HUES6 (cell line): ENCODE measurements at regions not wholly inside any gene's neighbourhood (a gene's known extent, or its start where the extent isn't known, plus 50 kb on each side); places are given as distances from the start of the nearest gene placed in this dataset.

Source experiments
- H3K27ac ChIP-seq: 2 replicates; pipeline ENCODE4 v1.7.0; 2013; ENCODE audit warnings: low read depth, mild to moderate bottlenecking, low read length, inconsistent platforms
- H3K27me3 ChIP-seq: 2 replicates; pipeline ENCODE4 v1.6.1; 2013; ENCODE audit warnings: low read length; ENCODE audit not compliant: control insufficient read depth, insufficient read depth
- H3K36me3 ChIP-seq: 2 replicates; pipeline ENCODE4 v1.6.1; 2013; ENCODE audit warnings: low read length; ENCODE audit not compliant: control insufficient read depth, insufficient read depth
- H3K4me1 ChIP-seq: 2 replicates; pipeline ENCODE4 v1.6.1; 2013; ENCODE audit warnings: low read length; ENCODE audit not compliant: control insufficient read depth, insufficient read depth
- H3K4me3 ChIP-seq: 2 replicates; pipeline ENCODE4 v1.5.1; 2013; ENCODE audit warnings: low read depth, low read length
- H3K9ac ChIP-seq: one replicate; pipeline ENCODE4 v1.6.1; 2013; ENCODE audit warnings: mild to moderate bottlenecking, low read length
- H3K9me3 ChIP-seq: 2 replicates; pipeline ENCODE4 v1.6.1; 2013; ENCODE audit warnings: low read depth, low read length; ENCODE audit not compliant: control insufficient read depth, insufficient read depth

DNA sequence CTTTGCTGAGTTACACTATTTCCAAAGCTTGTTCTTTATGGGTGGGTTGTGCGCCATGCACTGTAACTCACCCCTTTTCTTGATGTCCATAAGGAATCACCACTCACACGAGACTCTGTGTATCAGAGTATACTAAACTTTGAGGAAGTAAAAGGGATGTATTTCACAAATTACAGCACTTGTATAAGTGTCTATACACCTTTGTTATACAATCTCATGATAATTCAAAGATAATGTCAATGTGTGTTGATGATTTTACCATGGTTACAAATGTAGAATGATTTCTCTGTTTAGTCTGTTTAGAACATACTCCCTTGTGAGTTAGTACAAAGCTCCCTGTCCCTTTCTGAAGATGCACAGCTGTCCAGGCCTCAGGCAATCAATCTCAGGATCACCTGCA is 922.2 kb upstream of the MAP3K7 start:
- no peak overlapping the region for H3K9ac ChIP-seq
- H3K4me3 ChIP-seq, result no peak overlapping the region
- no peaks in the 10 kb centered on the region for H3K4me1 ChIP-seq
- H3K9me3 ChIP-seq, result peaks cover 8% of the 10 kb centered on the region; the same call in 1 of the 2 replicates
- H3K36me3 ChIP-seq, result no peaks in the 10 kb centered on the region
- no peak overlapping the region for H3K27ac ChIP-seq
- H3K27me3 ChIP-seq, result no peaks in the 10 kb centered on the region

DNA sequence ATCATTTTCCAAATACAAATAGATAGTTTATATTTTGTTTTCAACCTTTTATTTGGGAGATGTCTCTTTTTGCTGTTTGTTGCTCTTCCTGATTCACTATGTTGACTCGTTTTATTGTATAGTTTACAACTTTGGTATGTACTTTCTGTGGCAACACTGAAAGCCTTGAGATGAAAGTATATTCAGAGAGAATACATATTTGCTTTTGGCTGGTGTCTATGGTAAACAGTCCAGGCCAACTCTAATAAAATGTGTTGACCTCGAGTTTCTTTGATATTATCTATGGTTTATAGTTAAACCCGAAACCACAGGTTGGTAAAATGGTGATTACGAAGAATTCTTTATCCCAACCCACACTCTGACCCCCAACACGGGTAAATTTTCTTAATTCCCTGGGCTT is 919.6 kb upstream of the MAP3K7 start:
- Histone ChIP-seq H3K9me3 (peaks cover 8% of the 10 kb centered on the region; the same call in 1 of the 2 replicates), H3K4me1 (no peaks in the 10 kb centered on the region), H3K36me3 (no peaks in the 10 kb centered on the region), H3K27me3 (no peaks in the 10 kb centered on the region), H3K27ac (no peak overlapping the region), H3K4me3 (no peak overlapping the region), H3K9ac (no peak overlapping the region)

DNA sequence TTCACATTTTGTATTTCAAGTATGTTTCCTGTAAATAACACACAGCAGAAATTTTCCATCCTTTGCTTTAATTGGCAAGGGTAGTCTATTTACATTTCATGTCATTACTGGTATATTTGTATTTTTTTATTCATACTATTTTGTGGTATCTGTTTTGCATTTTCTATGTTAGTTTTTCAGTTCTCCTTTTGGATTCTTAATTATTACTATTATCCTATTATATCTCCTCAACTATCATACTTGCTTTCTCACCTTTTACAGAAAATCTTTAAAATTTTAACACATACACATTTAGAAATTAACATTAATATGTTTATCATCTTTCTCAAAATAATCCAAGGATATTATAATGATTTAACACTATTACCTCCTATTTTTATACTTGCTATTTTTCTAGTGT is 918.3 kb upstream of the MAP3K7 start:
- Histone ChIP-seq H3K27ac (no peak overlapping the region), H3K36me3 (no peaks in the 10 kb centered on the region), H3K4me1 (no peaks in the 10 kb centered on the region), H3K27me3 (no peaks in the 10 kb centered on the region), H3K9me3 (peaks cover 8% of the 10 kb centered on the region; the same call in 1 of the 2 replicates), H3K4me3 (no peak overlapping the region), H3K9ac (no peak overlapping the region)

DNA sequence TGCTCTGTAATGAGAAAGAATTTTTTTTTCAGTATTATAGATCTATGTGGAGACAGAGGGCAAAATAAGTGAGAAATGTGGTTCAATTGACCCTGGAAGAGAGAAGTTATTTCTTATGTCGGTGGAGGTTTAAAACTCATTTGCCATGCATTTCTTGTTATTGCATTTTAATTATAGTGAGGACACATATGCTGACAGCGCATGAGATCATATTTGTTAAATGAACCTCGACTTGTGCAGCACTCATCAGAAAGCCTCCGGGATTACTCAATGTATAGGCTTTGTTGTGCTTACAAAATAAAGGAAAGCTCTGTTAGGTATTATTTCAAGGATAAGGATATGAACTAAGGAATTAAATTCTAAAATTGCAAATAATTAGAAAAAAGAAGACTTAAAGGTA is 915.1 kb upstream of the MAP3K7 start:
- Histone ChIP-seq H3K4me1 (no peaks in the 10 kb centered on the region), H3K36me3 (no peaks in the 10 kb centered on the region), H3K27ac (no peak overlapping the region), H3K9ac (no peak overlapping the region), H3K27me3 (no peaks in the 10 kb centered on the region), H3K9me3 (no peaks in the 10 kb centered on the region), H3K4me3 (no peak overlapping the region)

DNA sequence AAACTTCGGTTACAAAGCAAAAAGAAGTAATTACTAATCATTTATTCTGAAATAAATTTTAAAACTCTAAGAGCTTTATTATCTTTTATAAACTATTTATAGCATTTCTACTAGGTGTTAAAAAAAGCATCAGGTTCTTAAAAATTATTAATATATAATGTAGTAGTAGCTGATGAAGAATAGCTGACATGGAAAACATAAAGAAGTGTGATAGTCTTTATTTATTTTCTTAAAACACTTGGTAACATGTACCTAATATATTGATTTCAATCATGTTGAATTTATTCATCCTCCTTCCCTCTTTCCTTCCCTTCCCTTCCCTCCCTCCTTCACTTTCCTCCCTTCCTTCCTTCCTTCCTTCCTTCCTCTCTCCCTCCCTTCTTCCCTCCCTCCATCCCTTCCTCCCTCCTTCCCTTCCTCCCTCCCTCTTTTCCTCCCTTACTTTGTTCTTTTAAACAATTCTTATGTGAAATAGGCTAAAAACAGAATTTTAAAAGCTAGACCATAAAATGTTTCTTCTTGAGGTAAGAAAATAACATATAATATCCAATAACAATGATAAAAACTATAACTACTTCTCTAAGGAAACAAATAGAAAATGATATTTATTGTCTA is 913.9 kb upstream of the MAP3K7 start:
- H3K36me3 ChIP-seq, result no peaks in the 10 kb centered on the region
- H3K27ac ChIP-seq, result no peak overlapping the region
- H3K4me3 ChIP-seq, result no peak overlapping the region
- H3K9ac ChIP-seq, result no peak overlapping the region
- no peaks in the 10 kb centered on the region for H3K4me1 ChIP-seq
- no peaks in the 10 kb centered on the region for H3K9me3 ChIP-seq
- H3K27me3 ChIP-seq, result no peaks in the 10 kb centered on the region

DNA sequence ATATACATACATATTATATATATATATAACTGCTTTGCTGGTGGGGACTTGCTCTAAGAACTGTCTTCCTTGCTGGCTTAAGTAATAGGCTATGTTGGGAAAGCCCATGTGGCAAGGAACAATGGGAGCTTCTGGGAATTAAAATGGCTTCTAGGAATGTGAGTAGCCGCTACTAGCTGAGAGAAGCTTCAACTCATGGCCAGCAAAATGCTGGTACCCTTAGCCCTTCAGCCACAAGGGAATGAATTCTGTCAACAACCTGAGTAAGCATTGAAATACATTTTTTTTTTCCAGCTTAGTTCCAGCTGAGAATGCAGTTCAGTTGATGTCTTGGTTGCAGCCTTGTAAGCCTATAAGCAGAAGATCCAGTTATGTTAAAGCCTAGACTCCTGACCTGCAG is 911.7 kb upstream of the MAP3K7 start:
- H3K9ac ChIP-seq, result no peak overlapping the region
- no peak overlapping the region for H3K27ac ChIP-seq
- H3K4me3 ChIP-seq, result no peak overlapping the region

DNA sequence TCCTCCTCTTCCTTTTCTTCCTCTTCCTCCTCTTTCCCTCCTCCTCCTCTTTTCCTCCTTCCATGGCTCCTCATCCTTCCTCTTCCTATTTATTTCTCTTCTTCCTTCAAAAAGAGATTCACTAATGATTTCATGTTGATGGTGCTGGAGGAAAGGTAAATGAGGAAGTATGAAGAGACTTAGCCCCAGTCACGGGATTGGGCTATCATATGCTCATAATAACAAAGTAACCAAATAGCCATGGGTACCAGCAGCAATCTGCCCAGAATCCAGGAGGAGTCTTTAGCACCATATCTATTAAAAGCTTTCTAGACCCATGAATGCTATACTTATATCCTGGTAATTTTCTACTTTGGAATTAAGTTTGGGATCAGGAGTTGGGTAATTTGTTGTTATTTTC is 910.9 kb upstream of the MAP3K7 start:
- Histone ChIP-seq H3K27me3 (no peaks in the 10 kb centered on the region), H3K27ac (no peak overlapping the region), H3K4me1 (no peaks in the 10 kb centered on the region), H3K9ac (no peak overlapping the region), H3K4me3 (no peak overlapping the region), H3K36me3 (no peaks in the 10 kb centered on the region), H3K9me3 (no peaks in the 10 kb centered on the region)

More for the DNA sequence above, 911.7 kb upstream of the MAP3K7 start:
- Histone ChIP-seq H3K4me1 (no peaks in the 10 kb centered on the region), H3K27me3 (no peaks in the 10 kb centered on the region), H3K9me3 (no peaks in the 10 kb centered on the region), H3K36me3 (no peaks in the 10 kb centered on the region)

DNA sequence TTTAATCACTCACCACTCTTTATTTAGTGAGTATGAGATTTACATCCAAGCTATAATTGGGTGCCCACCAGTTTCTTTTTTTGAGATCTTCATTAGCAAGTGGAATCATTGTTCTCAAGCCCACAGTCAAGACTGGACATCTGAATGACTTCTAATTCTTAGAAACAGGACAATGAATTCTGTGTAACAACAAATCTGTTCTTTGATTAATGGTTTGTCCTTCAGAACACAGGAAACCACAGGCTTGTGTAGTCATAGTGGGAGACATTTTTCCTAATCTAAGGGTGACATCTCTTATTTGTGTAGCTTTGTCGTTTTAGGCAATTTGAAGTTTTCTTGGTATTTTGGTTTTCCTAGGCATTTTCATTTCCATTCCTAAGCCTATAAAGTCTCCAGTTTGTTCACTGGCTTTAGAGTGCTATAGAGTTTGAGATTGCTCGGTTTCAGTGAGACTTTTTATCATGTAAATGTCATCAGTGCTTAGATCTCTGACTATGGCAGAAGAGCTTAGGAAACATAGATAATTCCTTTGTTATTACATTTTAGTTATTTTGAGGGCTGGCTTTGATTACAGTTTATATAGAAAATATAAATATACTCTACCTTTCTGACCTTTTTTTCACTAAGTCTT is 903.9 kb upstream of the MAP3K7 start:
- Histone ChIP-seq H3K9ac (no peak overlapping the region), H3K27me3 (no peaks in the 10 kb centered on the region), H3K36me3 (no peaks in the 10 kb centered on the region), H3K9me3 (no peaks in the 10 kb centered on the region), H3K27ac (no peak overlapping the region), H3K4me1 (0 out of 2 replicates have a peak, but pooled peaks cover 6% of the 10 kb centered on the region), H3K4me3 (no peak overlapping the region)

DNA sequence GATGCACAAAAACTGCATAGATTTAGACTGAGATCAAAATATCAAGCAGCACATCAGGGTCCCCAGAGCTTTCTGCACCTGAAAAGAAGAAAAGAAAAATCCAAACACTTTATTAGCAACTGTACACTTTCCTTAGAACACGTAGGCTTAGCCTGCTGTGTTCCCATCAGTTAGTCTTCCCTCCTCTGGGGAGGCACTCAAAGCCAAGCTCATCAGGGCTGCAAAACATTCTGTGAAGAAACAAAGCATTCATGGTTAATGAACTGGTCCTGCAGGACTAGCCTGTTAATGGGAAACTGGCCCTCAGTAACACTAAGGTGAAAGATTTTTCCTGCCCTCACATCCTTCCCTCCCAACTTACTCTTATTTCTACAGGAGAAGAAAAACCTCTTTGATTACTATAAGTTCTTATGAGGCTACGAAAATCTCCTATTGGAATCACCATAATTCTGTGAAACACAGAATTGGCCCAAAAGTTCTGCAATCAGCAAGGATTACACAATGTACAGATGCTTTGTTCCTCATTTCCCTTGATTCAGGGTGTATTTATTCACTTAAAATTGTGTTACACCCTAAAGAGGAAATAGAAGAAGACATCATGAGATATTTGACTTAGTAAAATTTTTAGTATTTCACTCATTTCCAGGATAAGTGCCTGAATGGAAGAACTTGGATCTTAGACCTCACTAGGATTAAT is 901.0 kb upstream of the MAP3K7 start:
- H3K4me3 ChIP-seq, result no peak overlapping the region

DNA sequence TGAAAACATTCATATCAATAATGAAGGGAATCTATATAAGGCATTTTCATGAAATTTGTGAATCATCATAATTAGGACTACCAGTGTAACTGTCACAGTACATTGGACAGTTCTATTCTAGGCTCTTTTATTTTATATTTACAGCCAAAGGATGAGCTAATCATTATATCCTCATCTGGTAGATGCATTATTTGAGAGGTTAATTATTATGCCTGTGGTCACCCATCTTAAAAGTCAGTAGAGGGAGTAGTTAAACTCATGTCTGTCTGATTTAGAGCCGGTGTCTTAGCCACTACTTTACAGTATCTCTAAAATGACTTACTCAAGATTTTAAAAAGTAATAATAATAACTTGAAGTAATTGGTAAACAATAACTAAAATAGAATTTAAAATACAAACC is 899.3 kb upstream of the MAP3K7 start:
- no peak overlapping the region for H3K4me3 ChIP-seq
- H3K27ac ChIP-seq, result no peak overlapping the region
- H3K36me3 ChIP-seq, result no peaks in the 10 kb centered on the region
- no peak overlapping the region for H3K9ac ChIP-seq
- H3K9me3 ChIP-seq, result no peaks in the 10 kb centered on the region
- H3K27me3 ChIP-seq, result no peaks in the 10 kb centered on the region
- 0 out of 2 replicates have a peak, but pooled peaks cover 6% of the 10 kb centered on the region for H3K4me1 ChIP-seq

More for the DNA sequence above, 901.0 kb upstream of the MAP3K7 start:
- no peaks in the 10 kb centered on the region for H3K9me3 ChIP-seq
- 0 out of 2 replicates have a peak, but pooled peaks cover 6% of the 10 kb centered on the region for H3K4me1 ChIP-seq
- no peaks in the 10 kb centered on the region for H3K36me3 ChIP-seq
- no peak overlapping the region for H3K9ac ChIP-seq
- no peak overlapping the region for H3K27ac ChIP-seq
- no peaks in the 10 kb centered on the region for H3K27me3 ChIP-seq

DNA sequence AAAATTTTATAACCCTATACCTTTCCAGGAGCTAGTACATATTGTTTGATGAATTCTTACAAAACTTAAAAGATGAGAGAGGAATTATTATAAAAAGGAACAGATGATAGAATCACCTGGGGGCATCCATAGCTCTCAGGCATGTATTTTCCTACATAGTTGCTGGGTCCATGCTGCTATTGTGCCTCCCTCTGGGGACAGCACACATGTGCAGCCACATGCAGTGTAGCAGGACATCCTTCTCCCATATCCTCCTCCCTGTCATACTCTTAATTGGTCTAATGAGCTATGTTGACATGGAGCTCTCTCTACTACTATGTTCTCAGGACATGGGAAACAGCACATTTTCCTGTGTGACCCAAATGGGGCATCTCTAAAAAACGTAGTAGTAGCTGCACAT is 898.2 kb upstream of the MAP3K7 start:
- H3K9ac ChIP-seq, result no peak overlapping the region
- H3K27ac ChIP-seq, result no peak overlapping the region
- H3K4me3 ChIP-seq, result no peak overlapping the region
- no peaks in the 10 kb centered on the region for H3K27me3 ChIP-seq
- H3K36me3 ChIP-seq, result no peaks in the 10 kb centered on the region
- H3K4me1 ChIP-seq, result no peaks in the 10 kb centered on the region
- no peaks in the 10 kb centered on the region for H3K9me3 ChIP-seq
